K562 (cell line): ENCODE measurements at regions not wholly inside any gene's neighbourhood (a gene's known extent, or its start where the extent isn't known, plus 50 kb on each side); places are given as distances from the start of the nearest gene placed in this dataset.

Experiments
- ATAC-seq: fragments of 200-7000 bp; cut with Tn5 transposase; 3 replicates; pipeline ENCODE4 v1.9.1; 2020; ENCODE audit warnings: moderate library complexity
- BruUV-seq: library from RNA; stranded (reverse); fragments of 400-500 nt; replicated peaks from 2 replicates; lab custom pipeline; 2021; lab: Mats Ljungman, UMichigan
- CTCF ChIA-PET: fragments of 300-600 bp; formaldehyde crosslinking; extraction: SDS; loops from one replicate; lab custom pipeline; 2021; ENCODE audit warnings: low intra/inter-chr PET ratio; lab: Yijun Ruan, JAX
- POLR2A ChIA-PET: fragments of 300-600, 350-650 bp; sonication (Branson Sonifier 250); formaldehyde crosslinking; extraction: SDS; loops from one replicate; lab custom pipeline; 2021; ENCODE audit warnings: antibody characterized with exemption, inconsistent platforms; lab: Yijun Ruan, JAX
- DNase-seq, 4 experiments: peaks; one replicate each; pipeline versions ENCODE4 v3.0.0 to v3.0.0-alpha.2; 2011 to 2018; ENCODE audit warnings: low spot score in 3 of 4, mixed read lengths in 3 of 4; ENCODE audit errors: extremely low read depth in 1 of 4
- FAIRE-seq: peaks from 2 replicates; lab custom pipeline; 2011; peaks lifted over from hg19 to GRCh38; lab: Jason Lieb, UNC
- H2AFZ ChIP-seq: 2 replicates; pipeline ENCODE4 v1.6.0; 2011; ENCODE audit warnings: low read depth, low read length, control low read depth, inconsistent platforms
- H3K27ac ChIP-seq: fragments of 200-600 bp; 3 replicates; pipeline ENCODE4 v1.8.0; 2011; ENCODE audit warnings: low read depth, mild to moderate bottlenecking, control low read depth, inconsistent platforms, low read length, moderate library complexity, mixed read lengths; ENCODE audit errors: extremely low read depth
- H3K27me3 ChIP-seq, 2 experiments: fragments of 300-600 bp in 1 of 2; 2 replicates in 1 of 2; 3 replicates in 1 of 2; pipeline versions ENCODE4 v1.6.0 to v1.8.0; 2011; ENCODE audit warnings: inconsistent platforms in 2 of 2, low read length in 2 of 2, mild to moderate bottlenecking in 1 of 2, mixed read lengths in 1 of 2, moderate library complexity in 1 of 2; ENCODE audit not compliant: control insufficient read depth in 2 of 2, insufficient read depth in 2 of 2
- H3K36me3 ChIP-seq: fragments of 300-600 bp; 3 replicates; pipeline ENCODE4 v1.8.0; 2011; ENCODE audit warnings: mild to moderate bottlenecking, low read length, inconsistent platforms; ENCODE audit not compliant: control insufficient read depth, insufficient read depth
- H3K4me1 ChIP-seq, 2 experiments: fragments of 200-600 bp in 1 of 2; replicated peaks in 1 of 2; 2 replicates in 1 of 2; 3 replicates in 1 of 2; pipeline versions ENCODE4 v1.5.1 to v1.8.0; 2011; ENCODE audit warnings: inconsistent platforms in 2 of 2, low read length in 2 of 2, mild to moderate bottlenecking in 1 of 2, mixed read lengths in 1 of 2, moderate library complexity in 1 of 2; ENCODE audit not compliant: control insufficient read depth in 2 of 2, insufficient read depth in 2 of 2
- H3K4me2 ChIP-seq: 2 replicates; pipeline ENCODE4 v1.6.1; 2011; ENCODE audit warnings: low read length, control low read depth, inconsistent platforms, mixed read lengths; ENCODE audit not compliant: insufficient read depth
- H3K4me3 ChIP-seq: fragments of 200-600 bp; sonication (generic), shearing (Covaris generic); 2 replicates; pipeline ENCODE4 v1.5.1; 2016; ENCODE audit warnings: control low read depth, inconsistent platforms
- H3K79me2 ChIP-seq: fragments of 200-600 bp; 3 replicates; pipeline ENCODE4 v1.8.0; 2011; ENCODE audit warnings: low read length, inconsistent platforms; ENCODE audit not compliant: control insufficient read depth, insufficient read depth
- H3K9ac ChIP-seq, 2 experiments: 2 replicates each; pipeline versions ENCODE4 v1.6.0 to v1.6.1; 2011; ENCODE audit warnings: low read depth in 2 of 2, low read length in 2 of 2, control low read depth in 1 of 2, inconsistent platforms in 1 of 2, mild to moderate bottlenecking in 1 of 2, mixed read lengths in 1 of 2; ENCODE audit not compliant: insufficient read depth in 1 of 2
- H3K9me1 ChIP-seq: one replicate; pipeline ENCODE4 v1.6.0; 2011; ENCODE audit warnings: inconsistent platforms, mild to moderate bottlenecking, low read length, moderate library complexity; ENCODE audit not compliant: control insufficient read depth, insufficient read depth
- H3K9me3 ChIP-seq: replicated peaks from 2 replicates; pipeline ENCODE4 v1.5.1; 2011; ENCODE audit warnings: low read depth, low read length, inconsistent platforms; ENCODE audit not compliant: control insufficient read depth, insufficient read depth
- H4K20me1 ChIP-seq: replicated peaks from 2 replicates; pipeline ENCODE4 v1.6.1; 2011; ENCODE audit warnings: low read length, inconsistent platforms, mixed read lengths; ENCODE audit not compliant: control insufficient read depth, insufficient read depth
- KDM2B ChIP-seq: fragments of 250-450 bp; sonication (Bioruptor Pico); IDR thresholded peaks from 2 replicates; pipeline ENCODE4 v1.8.0; 2021; ENCODE audit warnings: mild to moderate bottlenecking, moderate library complexity
- MTF1 ChIP-seq: fragments of 250-450 bp; sonication (Bioruptor Pico); IDR thresholded peaks from 2 replicates; pipeline ENCODE4 v1.9.0; 2021; ENCODE audit warnings: moderate library complexity, mild to moderate bottlenecking, inconsistent platforms, borderline replicate concordance
- SIN3A ChIP-seq, 2 experiments: fragments of 150-350 bp in 1 of 2; IDR thresholded peaks; 2 replicates each; pipeline ENCODE4 v1.6.1; 2011 to 2016; ENCODE audit warnings: borderline replicate concordance in 2 of 2, low read depth in 2 of 2, low read length in 2 of 2, mild to moderate bottlenecking in 2 of 2, moderate library complexity in 2 of 2; ENCODE audit not compliant: control insufficient read depth in 1 of 2
- ZNF589 ChIP-seq: fragments of 200-800 bp; sonication (Bioruptor generic); IDR thresholded peaks from 2 replicates; pipeline ENCODE4 v1.6.1; 2016; ENCODE audit warnings: low read depth, missing genetic modification characterization, missing compliant biosample characterization
- WGBS: fragments of 100-300 bp; shearing (Covaris generic); methylation state at CpG from one replicate; pipeline ENCODE4 v1.1.6; 2016; ENCODE audit warnings: low coverage, mixed read lengths; ENCODE audit not compliant: insufficient coverage; ENCODE audit errors: missing lambda C conversion rate; 5-methylcytosine and 5-hydroxymethylcytosine counted together
- in situ Hi-C: fragments of 300-500 bp; cut with MboI; formaldehyde crosslinking; loops from 4 replicates; pipeline ENCODE4 v1.15.0; 2018; ENCODE audit warnings: inconsistent platforms, mixed read lengths
- intact Hi-C: fragments of 100-400 bp; cut with micrococcal nuclease; formaldehyde crosslinking; loops from 2 replicates; pipeline ENCODE4 v1.14.2; 2022

DNA sequence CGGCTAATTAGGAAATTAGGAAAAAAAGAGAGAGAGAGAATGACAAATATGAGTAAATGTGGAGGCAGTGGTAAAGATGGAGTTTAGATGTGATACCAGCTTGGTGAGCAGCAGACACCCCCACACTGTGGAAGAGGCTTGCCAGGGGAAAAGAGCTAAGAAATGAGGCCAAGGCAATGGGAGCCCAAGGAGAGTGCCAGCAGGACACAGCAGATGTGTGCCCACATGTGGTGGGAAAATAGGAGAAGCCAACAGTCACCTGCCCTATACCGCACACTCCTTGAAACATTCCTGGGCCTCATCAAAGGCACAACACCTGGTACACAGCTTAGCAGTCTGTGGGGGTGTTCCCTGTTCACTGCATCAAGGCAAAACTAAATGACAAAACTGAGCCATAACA, 104.9 kb downstream of the FAM76B start:
- no peak for DNase-seq
- CTCF ChIA-PET, result no interaction called here
- BruUV-seq, result no TSS peak
- Histone ChIP-seq H3K27me3 (no peaks in the 10 kb centered on the region), H3K4me2 (no peak overlapping the region), H2AFZ (no peak overlapping the region), H4K20me1 (no peaks in the 10 kb centered on the region), H3K36me3 (no peaks in the 10 kb centered on the region), H3K9me3 (no peaks in the 10 kb centered on the region), H3K9me1 (no peaks in the 10 kb centered on the region), H3K4me3 (no peak overlapping the region), H3K27ac (no peak overlapping the region), H3K9ac (no peak overlapping the region), H3K79me2 (no peaks in the 10 kb centered on the region), H3K4me1 (no peaks in the 10 kb centered on the region; a peak in 1 of 5 replicates)
- WGBS, result 46% methylated on average over 2 of the region's 2 CpGs
- FAIRE-seq, result no peak
- in situ Hi-C loops (no loop called here), intact Hi-C loops (no loop called here)
- TF ChIP-seq SIN3A (IDR thresholded peaks at IDR 0.05; ENCODE audit: borderline replicate concordance in 2 of 2, control insufficient read depth in 1 of 2, low read depth in 2 of 2, low read length in 2 of 2) (no peak), ZNF589 (no peak)
- POLR2A ChIA-PET, result interaction anchor here (1.0 to 1.5 kb wide), 2 partner anchors 11 to 141 kb away, joined by 3 read pairs; no protein-coding TSS in a partner anchor
- ATAC-seq, result no peak

DNA sequence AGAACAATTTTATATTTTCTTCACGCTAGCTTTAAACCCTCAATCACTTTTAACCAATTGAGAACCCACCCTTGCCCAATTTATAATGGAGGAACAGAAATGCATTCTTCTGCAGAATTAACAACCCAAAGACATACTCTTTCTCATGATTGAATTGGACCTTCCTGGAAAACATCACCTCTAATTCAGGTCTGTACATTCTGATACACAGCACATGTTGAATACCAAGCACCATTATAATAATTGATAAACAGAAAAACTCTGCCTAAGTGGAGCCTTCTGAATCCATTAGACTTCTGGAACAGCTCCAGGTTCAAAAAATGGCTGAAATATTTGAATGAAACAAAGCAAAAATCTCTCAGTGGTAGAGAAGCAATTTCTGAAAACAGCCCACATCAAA, 105.4 kb downstream of the FAM76B start:
- ChIA-PET POLR2A (no interaction called here), CTCF (no interaction called here)
- no peaks in the 10 kb centered on the region; a peak in 1 of 5 replicates for H3K4me1 ChIP-seq
- H3K27me3 ChIP-seq, result no peaks in the 10 kb centered on the region
- no peaks in the 10 kb centered on the region for H3K36me3 ChIP-seq
- no peak overlapping the region for H3K27ac ChIP-seq
- ATAC-seq (no peak), DNase-seq (no peak), FAIRE-seq (no peak)
- no peaks in the 10 kb centered on the region for H3K9me3 ChIP-seq
- no peak overlapping the region for H2AFZ ChIP-seq
- H3K9me1 ChIP-seq, result no peaks in the 10 kb centered on the region
- 27% methylated on average over 1 of the region's 1 CpG for WGBS
- no TSS peak for BruUV-seq
- H3K4me3 ChIP-seq, result no peak overlapping the region
- H3K79me2 ChIP-seq, result no peaks in the 10 kb centered on the region
- TF ChIP-seq KDM2B (CRISPR knock-in tag) (no peak), MTF1 (CRISPR knock-in tag) (no peak)
- intact Hi-C loops (no loop called here), in situ Hi-C loops (no loop called here)
- no peaks in the 10 kb centered on the region for H4K20me1 ChIP-seq
- H3K9ac ChIP-seq, result no peak overlapping the region
- H3K4me2 ChIP-seq, result no peak overlapping the region
